B cell (primary cell): ENCODE measurements at regions not wholly inside any gene's neighbourhood (a gene's known extent, or its start where the extent isn't known, plus 50 kb on each side); places are given as distances from the start of the nearest gene placed in this dataset.
"Not testable (repeated sequence)": the region's sequence is repeated elsewhere in the genome, so short reads cannot be mapped to it uniquely, and the experiment has no call there.

Experiments used
- ATAC-seq: fragments of 200-7000 bp; cut with Tn5 transposase; one replicate; pipeline ENCODE4 v1.10.0; 2021; ENCODE audit warnings: low read depth, mild to moderate bottlenecking, moderate number of reproducible peaks, moderate library complexity
- CTCF ChIA-PET: fragments of 350-600 bp; sonication (Branson Sonifier 250); formaldehyde crosslinking; loops from one replicate; lab custom pipeline; 2021; ENCODE audit warnings: antibody characterized with exemption, inconsistent platforms; lab: Charles Lee
- POLR2A ChIA-PET: fragments of 350-600 bp; sonication (Branson Sonifier 250); formaldehyde crosslinking; loops from one replicate; lab custom pipeline; 2021; ENCODE audit warnings: antibody characterized with exemption; lab: Charles Lee
- DNase-seq: peaks from one replicate; pipeline ENCODE4 v3.0.0; 2013
- H2AFZ ChIP-seq: 2 replicates; pipeline ENCODE4 v1.6.1; 2012; ENCODE audit warnings: mild to moderate bottlenecking, low read depth, low read length; ENCODE audit not compliant: insufficient read depth, poor library complexity, severe bottlenecking
- H3K27ac ChIP-seq, 2 donors: 1 replicate in 1 of 2; 2 replicates in 1 of 2; pipeline ENCODE4 v1.5.1; 2012 to 2013; ENCODE audit warnings: low read length in 2 of 2, mild to moderate bottlenecking in 2 of 2, moderate library complexity in 1 of 2
- H3K27me3 ChIP-seq, 4 experiments: fragments of 200-600 bp in 1 of 4; sonication (generic) in 1 of 4; replicated peaks in 1 of 4; 1 replicate in 2 of 4; 2 replicates in 2 of 4; pipeline versions ENCODE4 v1.6.1 to v1.7.0; 2013 to 2016; ENCODE audit warnings: low read length in 3 of 4, mild to moderate bottlenecking in 2 of 4, mixed read lengths in 1 of 4, moderate library complexity in 1 of 4; ENCODE audit not compliant: insufficient read depth in 4 of 4, control insufficient read depth in 3 of 4; ENCODE audit errors: control extremely low read depth in 1 of 4
- H3K36me3 ChIP-seq, 2 experiments: replicated peaks in 1 of 2; 1 replicate in 1 of 2; 2 replicates in 1 of 2; pipeline versions ENCODE4 v1.6.1 to v1.7.1; 2013; ENCODE audit warnings: low read length in 1 of 2; ENCODE audit not compliant: insufficient read depth in 2 of 2, control insufficient read depth in 1 of 2; ENCODE audit errors: control extremely low read depth in 1 of 2, extremely low read depth in 1 of 2
- H3K4me1 ChIP-seq, 2 donors: fragments of 200-600 bp in 1 of 2; sonication (generic) in 1 of 2; 1 replicate in 1 of 2; 2 replicates in 1 of 2; pipeline versions ENCODE4 v1.5.1 to v1.6.1; 2013 to 2017; ENCODE audit warnings: low read length in 2 of 2; ENCODE audit not compliant: control insufficient read depth in 2 of 2, insufficient read depth in 2 of 2
- H3K4me2 ChIP-seq: replicated peaks from 2 replicates; pipeline ENCODE3; 2012; ENCODE audit warnings: mild to moderate bottlenecking, low read depth, low read length; ENCODE audit not compliant: poor library complexity, severe bottlenecking
- H3K4me3 ChIP-seq, 5 experiments: fragments of 200-600 bp in 1 of 5; sonication (generic) in 1 of 5; 1 replicate in 3 of 5; 2 replicates in 2 of 5; pipeline versions ENCODE4 v1.5.1 to v1.7.0; 2011 to 2016; ENCODE audit warnings: low read length in 4 of 5, mild to moderate bottlenecking in 4 of 5, low read depth in 2 of 5, control low read depth in 1 of 5, moderate library complexity in 1 of 5; ENCODE audit not compliant: insufficient read depth in 1 of 5; ENCODE audit errors: control extremely low read depth in 1 of 5, extremely low read depth in 1 of 5
- H3K79me2 ChIP-seq: fragments of 200-600 bp; sonication (generic); one replicate; pipeline ENCODE4 v1.6.0; 2016; ENCODE audit warnings: low read length; ENCODE audit not compliant: control insufficient read depth, insufficient read depth
- H3K9ac ChIP-seq: fragments of 200-600 bp; sonication (generic); 2 replicates; pipeline ENCODE4 v1.6.1; 2017; ENCODE audit warnings: mild to moderate bottlenecking, low read length, moderate library complexity
- H3K9me3 ChIP-seq, 3 donors: one replicate each; pipeline versions ENCODE4 v1.6.1 to v1.7.1; 2013; ENCODE audit warnings: low read length in 2 of 3; ENCODE audit not compliant: control insufficient read depth in 2 of 3, insufficient read depth in 1 of 3; ENCODE audit errors: control extremely low read depth in 1 of 3
- H4K20me1 ChIP-seq: 2 replicates; pipeline ENCODE4 v1.6.0; 2012; ENCODE audit warnings: mild to moderate bottlenecking, low read length; ENCODE audit not compliant: insufficient read depth, control insufficient read depth, poor library complexity, severe bottlenecking
- H3K27ac Mint-ChIP-seq: one replicate; pipeline ENCODE4 v1.8.0; 2021; ENCODE audit warnings: mixed read lengths
- H3K27me3 Mint-ChIP-seq: one replicate; pipeline ENCODE4 v1.8.0; 2021; ENCODE audit warnings: mixed read lengths
- H3K4me1 Mint-ChIP-seq: one replicate; pipeline ENCODE4 v1.8.0; 2021; ENCODE audit warnings: mixed read lengths
- H3K4me3 Mint-ChIP-seq: one replicate; pipeline ENCODE4 v1.8.0; 2021; ENCODE audit warnings: mixed read lengths
- H3K9me3 Mint-ChIP-seq: one replicate; pipeline ENCODE4 v1.8.0; 2022; ENCODE audit warnings: mixed read lengths; ENCODE audit not compliant: insufficient read depth
- CTCF ChIP-seq: fragments of 200-600 bp; IDR thresholded peaks from one replicate; pipeline ENCODE4 v1.8.0; 2022; ENCODE audit warnings: antibody characterized with exemption, mild to moderate bottlenecking
- EZH2 ChIP-seq: IDR thresholded peaks from 2 replicates; pipeline ENCODE4 v1.6.1; 2012; ENCODE audit warnings: borderline replicate concordance, low read depth, mild to moderate bottlenecking, moderate library complexity, low read length; ENCODE audit not compliant: insufficient read depth, poor library complexity, severe bottlenecking
- intact Hi-C: fragments of 100-400 bp; cut with micrococcal nuclease; formaldehyde crosslinking; loops from one replicate; pipeline ENCODE4 v1.10.0; 2022

- H3K27me3 ChIP-seq, H3K9me3 ChIP-seq, H3K4me3 Mint-ChIP-seq, intact Hi-C loops, H3K36me3 ChIP-seq, H4K20me1 ChIP-seq, ATAC-seq, H3K9me3 Mint-ChIP-seq, H3K27me3 Mint-ChIP-seq, DNase-seq, H3K79me2 ChIP-seq, H3K4me1 ChIP-seq, H3K27ac ChIP-seq, CTCF ChIA-PET, H3K4me2 ChIP-seq, H3K9ac ChIP-seq, POLR2A ChIA-PET, H3K4me3 ChIP-seq, H3K4me1 Mint-ChIP-seq, H3K27ac Mint-ChIP-seq, H2AFZ ChIP-seq: not testable (repeated sequence)
Observed at GRCh38 chr4:115194612-115195011, 81.2 kb upstream of the NDST4 start.

- no peak for DNase-seq
- CTCF ChIA-PET: no interaction called here
- H3K27ac Mint-ChIP-seq: no peak overlapping the region
- H3K36me3 ChIP-seq: no peaks in the 10 kb centered on the region
- intact Hi-C loops: no loop called here
- TF ChIP-seq EZH2 (no peak), CTCF (no peak)
- peaks cover 2% of the 10 kb centered on the region for H3K9me3 Mint-ChIP-seq
- H3K4me1 ChIP-seq: no peaks in the 10 kb centered on the region
- no peak for ATAC-seq
- no peaks in the 10 kb centered on the region for H3K79me2 ChIP-seq
- H3K4me3 ChIP-seq: no peak overlapping the region
- H2AFZ ChIP-seq: no peak overlapping the region
- no peak overlapping the region for H3K4me2 ChIP-seq
- POLR2A ChIA-PET: no interaction called here
- no peak overlapping the region for H3K4me3 Mint-ChIP-seq
- H3K27ac ChIP-seq: no peak overlapping the region
- H3K4me1 Mint-ChIP-seq: no peaks in the 10 kb centered on the region
- H3K27me3 ChIP-seq: no peaks in the 10 kb centered on the region
- H3K9me3 ChIP-seq: peaks cover 0 to 3% (median 0%) of the 10 kb centered on the region in 3 donors
- no peaks in the 10 kb centered on the region for H3K27me3 Mint-ChIP-seq
- no peaks in the 10 kb centered on the region for H4K20me1 ChIP-seq
- H3K9ac ChIP-seq: no peak overlapping the region
Observed at GRCh38 chr4:115190529-115190928, 77.1 kb upstream of the NDST4 start.
